Right lobe of liver (tissue), 4 donors: ENCODE measurements at regions not wholly inside any gene's neighbourhood (a gene's known extent, or its start where the extent isn't known, plus 50 kb on each side); places are given as distances from the start of the nearest gene placed in this dataset.

Source experiments
- POLR2A ChIP-seq: fragments of 450-650 bp; IDR thresholded peaks from one replicate; pipeline ENCODE4 v1.6.1; 2017; ENCODE audit warnings: antibody characterized with exemption, mild to moderate bottlenecking
- TF ChIP-seq, protein P1 (sequence below), 4 donors: fragments of 200-600 bp in 3 of 4; fragments of 450-650 bp in 1 of 4; IDR thresholded peaks; one replicate each; pipeline versions ENCODE4 v1.5.1 to v1.8.0; 2016 to 2022; ENCODE audit warnings: antibody characterized with exemption in 4 of 4, mild to moderate bottlenecking in 2 of 4
- donor health status: DM: no; HTN: no; CAD: no.
- donor health status: DM: no; HTN: no; CAD: no.
- donor health status: DM: no; HTN: yes; CAD: no.

DNA sequence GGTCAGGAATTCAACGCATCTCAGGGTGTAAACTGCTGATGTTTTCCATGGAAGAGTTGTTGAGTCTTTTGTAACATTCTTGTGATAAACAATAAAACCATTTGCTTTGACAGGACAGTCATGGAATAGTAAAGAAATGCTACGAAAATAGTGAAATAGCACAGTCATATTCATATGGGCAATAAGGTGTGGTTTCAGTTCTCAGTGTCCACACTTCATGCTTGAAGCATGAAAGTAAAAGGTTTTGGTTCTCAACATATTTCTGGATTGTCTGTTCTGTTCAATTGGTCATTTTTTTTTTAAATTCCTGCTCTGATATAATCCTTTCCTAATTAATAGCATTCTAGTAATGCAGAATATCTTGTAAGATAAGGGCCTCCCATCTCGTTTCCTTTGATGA, 467.6 kb upstream of the ZNF608 start:
- TF ChIP-seq, protein P1, sequence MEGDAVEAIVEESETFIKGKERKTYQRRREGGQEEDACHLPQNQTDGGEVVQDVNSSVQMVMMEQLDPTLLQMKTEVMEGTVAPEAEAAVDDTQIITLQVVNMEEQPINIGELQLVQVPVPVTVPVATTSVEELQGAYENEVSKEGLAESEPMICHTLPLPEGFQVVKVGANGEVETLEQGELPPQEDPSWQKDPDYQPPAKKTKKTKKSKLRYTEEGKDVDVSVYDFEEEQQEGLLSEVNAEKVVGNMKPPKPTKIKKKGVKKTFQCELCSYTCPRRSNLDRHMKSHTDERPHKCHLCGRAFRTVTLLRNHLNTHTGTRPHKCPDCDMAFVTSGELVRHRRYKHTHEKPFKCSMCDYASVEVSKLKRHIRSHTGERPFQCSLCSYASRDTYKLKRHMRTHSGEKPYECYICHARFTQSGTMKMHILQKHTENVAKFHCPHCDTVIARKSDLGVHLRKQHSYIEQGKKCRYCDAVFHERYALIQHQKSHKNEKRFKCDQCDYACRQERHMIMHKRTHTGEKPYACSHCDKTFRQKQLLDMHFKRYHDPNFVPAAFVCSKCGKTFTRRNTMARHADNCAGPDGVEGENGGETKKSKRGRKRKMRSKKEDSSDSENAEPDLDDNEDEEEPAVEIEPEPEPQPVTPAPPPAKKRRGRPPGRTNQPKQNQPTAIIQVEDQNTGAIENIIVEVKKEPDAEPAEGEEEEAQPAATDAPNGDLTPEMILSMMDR (IDR thresholded peaks at IDR 0.05): no peak
- TF ChIP-seq POLR2A: no peak
